H1 (cell line): ENCODE measurements at regions not wholly inside any gene's neighbourhood (a gene's known extent, or its start where the extent isn't known, plus 50 kb on each side); places are given as distances from the start of the nearest gene placed in this dataset.

Experiments used
- CBX8 ChIP-seq: fragments of 300-800, 300-1000 bp; sonication (generic); IDR thresholded peaks from 2 replicates; pipeline ENCODE4 v1.7.1; 2016; ENCODE audit warnings: low read depth, low read length, borderline replicate concordance
- CHD2 ChIP-seq: IDR thresholded peaks from 2 replicates; pipeline ENCODE4 v1.6.1; 2012; ENCODE audit warnings: low read length, improper control_type of control experiment
- CTBP2 ChIP-seq: IDR thresholded peaks from 2 replicates; pipeline ENCODE4 v1.7.0; 2011; ENCODE audit warnings: borderline replicate concordance, mild to moderate bottlenecking, moderate library complexity, mixed read lengths, low read length; ENCODE audit not compliant: insufficient read depth, insufficient read length
- EZH2 ChIP-seq: fragments of 200-600 bp; sonication (generic); IDR thresholded peaks from 2 replicates; pipeline ENCODE4 v1.7.1; 2012; ENCODE audit warnings: low read depth, mild to moderate bottlenecking, moderate library complexity, low read length, inconsistent platforms; ENCODE audit not compliant: severe bottlenecking
- RBBP5 ChIP-seq: IDR thresholded peaks from 2 replicates; pipeline ENCODE4 v1.7.1; 2012; ENCODE audit warnings: low read depth, mild to moderate bottlenecking, inconsistent platforms, low read length, moderate library complexity, borderline replicate concordance
- SP1 ChIP-seq: IDR thresholded peaks from 2 replicates; pipeline ENCODE4 v1.6.1; 2011; ENCODE audit warnings: low read depth, low read length
- TCF12 ChIP-seq: IDR thresholded peaks from 2 replicates; pipeline ENCODE4 v1.6.1; 2011; ENCODE audit warnings: low read depth, mild to moderate bottlenecking, low read length
- TEAD4 ChIP-seq: IDR thresholded peaks from 2 replicates; pipeline ENCODE4 v1.6.1; 2012; ENCODE audit warnings: low read depth, low read length, inconsistent platforms, mixed read lengths
- TF ChIP-seq, protein P1 (sequence below): fragments of 300-600 bp; sonication (generic); IDR thresholded peaks from 2 replicates; pipeline ENCODE4 v1.7.1; 2012; ENCODE audit warnings: low read length, moderate library complexity, mild to moderate bottlenecking, inconsistent platforms; ENCODE audit not compliant: insufficient replicate concordance
- TF ChIP-seq, protein P2 (sequence below), 3 experiments: IDR thresholded peaks; 1 replicate in 2 of 3; 2 replicates in 1 of 3; pipeline versions ENCODE4 v1.5.1 to v1.6.1; 2011; ENCODE audit warnings: low read length in 3 of 3, mild to moderate bottlenecking in 3 of 3, inconsistent platforms in 2 of 3, low read depth in 1 of 3, moderate library complexity in 1 of 3; ENCODE audit not compliant: insufficient read depth in 1 of 3; ENCODE audit errors: control extremely low read depth in 1 of 3

DNA sequence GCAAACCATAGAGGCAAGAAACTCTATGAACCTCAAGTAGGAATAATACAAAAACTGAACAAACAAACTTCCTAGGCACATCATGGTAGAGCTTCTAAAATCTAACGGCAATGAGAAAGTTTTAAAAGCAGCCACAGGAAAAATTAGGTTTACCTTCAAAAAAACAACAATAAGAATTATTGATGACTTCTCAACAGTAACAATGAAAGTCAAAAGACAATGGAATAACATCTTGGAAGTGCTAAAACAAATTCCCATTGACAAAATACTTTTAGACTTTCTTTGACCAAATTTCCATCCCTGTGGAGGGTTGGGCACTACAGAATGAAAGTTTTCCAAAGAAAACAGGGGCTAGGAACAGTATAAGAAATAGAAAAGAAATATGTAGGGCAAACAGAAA, 222.9 kb upstream of the ERCC4 start (continued):
- TF ChIP-seq, protein P1, sequence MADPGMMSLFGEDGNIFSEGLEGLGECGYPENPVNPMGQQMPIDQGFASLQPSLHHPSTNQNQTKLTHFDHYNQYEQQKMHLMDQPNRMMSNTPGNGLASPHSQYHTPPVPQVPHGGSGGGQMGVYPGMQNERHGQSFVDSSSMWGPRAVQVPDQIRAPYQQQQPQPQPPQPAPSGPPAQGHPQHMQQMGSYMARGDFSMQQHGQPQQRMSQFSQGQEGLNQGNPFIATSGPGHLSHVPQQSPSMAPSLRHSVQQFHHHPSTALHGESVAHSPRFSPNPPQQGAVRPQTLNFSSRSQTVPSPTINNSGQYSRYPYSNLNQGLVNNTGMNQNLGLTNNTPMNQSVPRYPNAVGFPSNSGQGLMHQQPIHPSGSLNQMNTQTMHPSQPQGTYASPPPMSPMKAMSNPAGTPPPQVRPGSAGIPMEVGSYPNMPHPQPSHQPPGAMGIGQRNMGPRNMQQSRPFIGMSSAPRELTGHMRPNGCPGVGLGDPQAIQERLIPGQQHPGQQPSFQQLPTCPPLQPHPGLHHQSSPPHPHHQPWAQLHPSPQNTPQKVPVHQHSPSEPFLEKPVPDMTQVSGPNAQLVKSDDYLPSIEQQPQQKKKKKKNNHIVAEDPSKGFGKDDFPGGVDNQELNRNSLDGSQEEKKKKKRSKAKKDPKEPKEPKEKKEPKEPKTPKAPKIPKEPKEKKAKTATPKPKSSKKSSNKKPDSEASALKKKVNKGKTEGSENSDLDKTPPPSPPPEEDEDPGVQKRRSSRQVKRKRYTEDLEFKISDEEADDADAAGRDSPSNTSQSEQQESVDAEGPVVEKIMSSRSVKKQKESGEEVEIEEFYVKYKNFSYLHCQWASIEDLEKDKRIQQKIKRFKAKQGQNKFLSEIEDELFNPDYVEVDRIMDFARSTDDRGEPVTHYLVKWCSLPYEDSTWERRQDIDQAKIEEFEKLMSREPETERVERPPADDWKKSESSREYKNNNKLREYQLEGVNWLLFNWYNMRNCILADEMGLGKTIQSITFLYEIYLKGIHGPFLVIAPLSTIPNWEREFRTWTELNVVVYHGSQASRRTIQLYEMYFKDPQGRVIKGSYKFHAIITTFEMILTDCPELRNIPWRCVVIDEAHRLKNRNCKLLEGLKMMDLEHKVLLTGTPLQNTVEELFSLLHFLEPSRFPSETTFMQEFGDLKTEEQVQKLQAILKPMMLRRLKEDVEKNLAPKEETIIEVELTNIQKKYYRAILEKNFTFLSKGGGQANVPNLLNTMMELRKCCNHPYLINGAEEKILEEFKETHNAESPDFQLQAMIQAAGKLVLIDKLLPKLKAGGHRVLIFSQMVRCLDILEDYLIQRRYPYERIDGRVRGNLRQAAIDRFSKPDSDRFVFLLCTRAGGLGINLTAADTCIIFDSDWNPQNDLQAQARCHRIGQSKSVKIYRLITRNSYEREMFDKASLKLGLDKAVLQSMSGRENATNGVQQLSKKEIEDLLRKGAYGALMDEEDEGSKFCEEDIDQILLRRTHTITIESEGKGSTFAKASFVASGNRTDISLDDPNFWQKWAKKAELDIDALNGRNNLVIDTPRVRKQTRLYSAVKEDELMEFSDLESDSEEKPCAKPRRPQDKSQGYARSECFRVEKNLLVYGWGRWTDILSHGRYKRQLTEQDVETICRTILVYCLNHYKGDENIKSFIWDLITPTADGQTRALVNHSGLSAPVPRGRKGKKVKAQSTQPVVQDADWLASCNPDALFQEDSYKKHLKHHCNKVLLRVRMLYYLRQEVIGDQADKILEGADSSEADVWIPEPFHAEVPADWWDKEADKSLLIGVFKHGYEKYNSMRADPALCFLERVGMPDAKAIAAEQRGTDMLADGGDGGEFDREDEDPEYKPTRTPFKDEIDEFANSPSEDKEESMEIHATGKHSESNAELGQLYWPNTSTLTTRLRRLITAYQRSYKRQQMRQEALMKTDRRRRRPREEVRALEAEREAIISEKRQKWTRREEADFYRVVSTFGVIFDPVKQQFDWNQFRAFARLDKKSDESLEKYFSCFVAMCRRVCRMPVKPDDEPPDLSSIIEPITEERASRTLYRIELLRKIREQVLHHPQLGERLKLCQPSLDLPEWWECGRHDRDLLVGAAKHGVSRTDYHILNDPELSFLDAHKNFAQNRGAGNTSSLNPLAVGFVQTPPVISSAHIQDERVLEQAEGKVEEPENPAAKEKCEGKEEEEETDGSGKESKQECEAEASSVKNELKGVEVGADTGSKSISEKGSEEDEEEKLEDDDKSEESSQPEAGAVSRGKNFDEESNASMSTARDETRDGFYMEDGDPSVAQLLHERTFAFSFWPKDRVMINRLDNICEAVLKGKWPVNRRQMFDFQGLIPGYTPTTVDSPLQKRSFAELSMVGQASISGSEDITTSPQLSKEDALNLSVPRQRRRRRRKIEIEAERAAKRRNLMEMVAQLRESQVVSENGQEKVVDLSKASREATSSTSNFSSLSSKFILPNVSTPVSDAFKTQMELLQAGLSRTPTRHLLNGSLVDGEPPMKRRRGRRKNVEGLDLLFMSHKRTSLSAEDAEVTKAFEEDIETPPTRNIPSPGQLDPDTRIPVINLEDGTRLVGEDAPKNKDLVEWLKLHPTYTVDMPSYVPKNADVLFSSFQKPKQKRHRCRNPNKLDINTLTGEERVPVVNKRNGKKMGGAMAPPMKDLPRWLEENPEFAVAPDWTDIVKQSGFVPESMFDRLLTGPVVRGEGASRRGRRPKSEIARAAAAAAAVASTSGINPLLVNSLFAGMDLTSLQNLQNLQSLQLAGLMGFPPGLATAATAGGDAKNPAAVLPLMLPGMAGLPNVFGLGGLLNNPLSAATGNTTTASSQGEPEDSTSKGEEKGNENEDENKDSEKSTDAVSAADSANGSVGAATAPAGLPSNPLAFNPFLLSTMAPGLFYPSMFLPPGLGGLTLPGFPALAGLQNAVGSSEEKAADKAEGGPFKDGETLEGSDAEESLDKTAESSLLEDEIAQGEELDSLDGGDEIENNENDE = no peak
- TF ChIP-seq TCF12 (no peak), SP1 (no peak), EZH2 (no peak), TEAD4 (no peak), CHD2 (no peak), CTBP2 (no peak), RBBP5 (no peak), CBX8 (no peak)
- TF ChIP-seq, protein P2, sequence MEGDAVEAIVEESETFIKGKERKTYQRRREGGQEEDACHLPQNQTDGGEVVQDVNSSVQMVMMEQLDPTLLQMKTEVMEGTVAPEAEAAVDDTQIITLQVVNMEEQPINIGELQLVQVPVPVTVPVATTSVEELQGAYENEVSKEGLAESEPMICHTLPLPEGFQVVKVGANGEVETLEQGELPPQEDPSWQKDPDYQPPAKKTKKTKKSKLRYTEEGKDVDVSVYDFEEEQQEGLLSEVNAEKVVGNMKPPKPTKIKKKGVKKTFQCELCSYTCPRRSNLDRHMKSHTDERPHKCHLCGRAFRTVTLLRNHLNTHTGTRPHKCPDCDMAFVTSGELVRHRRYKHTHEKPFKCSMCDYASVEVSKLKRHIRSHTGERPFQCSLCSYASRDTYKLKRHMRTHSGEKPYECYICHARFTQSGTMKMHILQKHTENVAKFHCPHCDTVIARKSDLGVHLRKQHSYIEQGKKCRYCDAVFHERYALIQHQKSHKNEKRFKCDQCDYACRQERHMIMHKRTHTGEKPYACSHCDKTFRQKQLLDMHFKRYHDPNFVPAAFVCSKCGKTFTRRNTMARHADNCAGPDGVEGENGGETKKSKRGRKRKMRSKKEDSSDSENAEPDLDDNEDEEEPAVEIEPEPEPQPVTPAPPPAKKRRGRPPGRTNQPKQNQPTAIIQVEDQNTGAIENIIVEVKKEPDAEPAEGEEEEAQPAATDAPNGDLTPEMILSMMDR (IDR thresholded peaks at IDR 0.05; ENCODE audit: control extremely low read depth in 1 of 3, insufficient read depth in 1 of 3, low read depth in 1 of 3, low read length in 3 of 3) = no peak
